ENCODE measurements at regions not wholly inside any gene's neighbourhood (a gene's known extent, or its start where the extent isn't known, plus 50 kb on each side); places are given as distances from the start of the nearest gene placed in this dataset.
"Not testable (repeated sequence)": the region's sequence is repeated elsewhere in the genome, so short reads cannot be mapped to it uniquely, and the experiment has no call there.

GRCh38 chr9:21710548-21711191 is 91.8 kb upstream of the MTAP start:
- no peak overlapping the region for H3K9ac ChIP-seq (ENCODE audit: low read length in 3 of 3)
- H3K27ac ChIP-seq (ENCODE audit: low read depth in 2 of 2, low read length in 2 of 2): no peak overlapping the region
- H3K9me3 ChIP-seq (ENCODE audit: control insufficient read depth in 2 of 3, insufficient read depth in 1 of 3, low read length in 3 of 3): no peaks in the 10 kb centered on the region
- TF ChIP-seq CTCF (IDR thresholded peaks at IDR 0.05; ENCODE audit: borderline replicate concordance, extremely low read depth, insufficient read depth): no peak
- FAIRE-seq (no peak), DNase-seq (peak in 2 of 5 donors; percentile 7 to 11)
- H3K27me3 ChIP-seq (ENCODE audit: control insufficient read depth, insufficient read depth, low read length): no peaks in the 10 kb centered on the region
- H3K4me3 ChIP-seq (ENCODE audit: low read length in 3 of 3): no peak overlapping the region
- intact Hi-C loops (cut with DNase I): no loop called here
- H3K4me1 ChIP-seq (ENCODE audit: control insufficient read depth in 2 of 3, insufficient read depth in 2 of 3, low read depth in 1 of 3, low read length in 3 of 3): no peaks in the 10 kb centered on the region
- no peaks in the 10 kb centered on the region for H3K36me3 ChIP-seq (ENCODE audit: control insufficient read depth in 2 of 3, insufficient read depth in 3 of 3, low read length in 3 of 3)

GRCh38 chr9:21711504-21711903 is 90.9 kb upstream of the MTAP start:
- intact Hi-C loops (cut with DNase I): no loop called here
- DNase-seq (peak in 3 of 5 donors; percentile 15 to 55 (median 51)), FAIRE-seq (no peak)
- TF ChIP-seq CTCF (IDR thresholded peaks at IDR 0.05; ENCODE audit: borderline replicate concordance, extremely low read depth, insufficient read depth): no peak
- Histone ChIP-seq H3K9ac (ENCODE audit: low read length in 3 of 3) (no peak overlapping the region), H3K9me3 (ENCODE audit: control insufficient read depth in 2 of 3, insufficient read depth in 1 of 3, low read length in 3 of 3) (no peaks in the 10 kb centered on the region), H3K27me3 (ENCODE audit: control insufficient read depth, insufficient read depth, low read length) (no peaks in the 10 kb centered on the region), H3K27ac (ENCODE audit: low read depth in 2 of 2, low read length in 2 of 2) (no peak overlapping the region), H3K4me3 (ENCODE audit: low read length in 3 of 3) (no peak overlapping the region), H3K4me1 (ENCODE audit: control insufficient read depth in 2 of 3, insufficient read depth in 2 of 3, low read depth in 1 of 3, low read length in 3 of 3) (no peaks in the 10 kb centered on the region), H3K36me3 (ENCODE audit: control insufficient read depth in 2 of 3, insufficient read depth in 3 of 3, low read length in 3 of 3) (no peaks in the 10 kb centered on the region)

- intact Hi-C loops (cut with DNase I): no loop called here
- no peak for FAIRE-seq
- Histone ChIP-seq H3K36me3 (ENCODE audit: control insufficient read depth in 2 of 3, insufficient read depth in 3 of 3, low read length in 3 of 3) (no peaks in the 10 kb centered on the region), H3K9ac (ENCODE audit: low read length in 3 of 3) (no peak overlapping the region), H3K9me3 (ENCODE audit: control insufficient read depth in 2 of 3, insufficient read depth in 1 of 3, low read length in 3 of 3) (no peaks in the 10 kb centered on the region), H3K4me3 (ENCODE audit: low read length in 3 of 3) (no peak overlapping the region), H3K27me3 (ENCODE audit: control insufficient read depth, insufficient read depth, low read length) (no peaks in the 10 kb centered on the region), H3K27ac (ENCODE audit: low read depth in 2 of 2, low read length in 2 of 2) (no peak overlapping the region), H3K4me1 (ENCODE audit: control insufficient read depth in 2 of 3, insufficient read depth in 2 of 3, low read depth in 1 of 3, low read length in 3 of 3) (no peaks in the 10 kb centered on the region)
- no peak for TF ChIP-seq CTCF (IDR thresholded peaks at IDR 0.05; ENCODE audit: borderline replicate concordance, extremely low read depth, insufficient read depth)
- DNase-seq: no peak
Measured at GRCh38 chr9:21715408-21715807, 87.0 kb upstream of the MTAP start.

- Histone ChIP-seq H3K9me3 (ENCODE audit: control insufficient read depth in 2 of 3, insufficient read depth in 1 of 3, low read length in 3 of 3) (no peaks in the 10 kb centered on the region), H3K27me3 (ENCODE audit: control insufficient read depth, insufficient read depth, low read length) (no peaks in the 10 kb centered on the region), H3K4me1 (ENCODE audit: control insufficient read depth in 2 of 3, insufficient read depth in 2 of 3, low read depth in 1 of 3, low read length in 3 of 3) (no peaks in the 10 kb centered on the region), H3K36me3 (ENCODE audit: control insufficient read depth in 2 of 3, insufficient read depth in 3 of 3, low read length in 3 of 3) (no peaks in the 10 kb centered on the region), H3K27ac (ENCODE audit: low read depth in 2 of 2, low read length in 2 of 2) (no peak overlapping the region), H3K4me3 (ENCODE audit: low read length in 3 of 3) (no peak overlapping the region), H3K9ac (ENCODE audit: low read length in 3 of 3) (no peak overlapping the region)
- FAIRE-seq (no peak), DNase-seq (no peak)
- intact Hi-C loops (cut with DNase I): no loop called here
- no peak for TF ChIP-seq CTCF (IDR thresholded peaks at IDR 0.05; ENCODE audit: borderline replicate concordance, extremely low read depth, insufficient read depth)
Measured at GRCh38 chr9:21720758-21721157, 81.7 kb upstream of the MTAP start.

- FAIRE-seq; H3K9ac ChIP-seq (ENCODE audit: low read length in 3 of 3); intact Hi-C loops (cut with DNase I); H3K27ac ChIP-seq (ENCODE audit: low read depth in 2 of 2, low read length in 2 of 2); H3K4me3 ChIP-seq (ENCODE audit: low read length in 3 of 3); H3K27me3 ChIP-seq (ENCODE audit: control insufficient read depth, insufficient read depth, low read length); H3K36me3 ChIP-seq (ENCODE audit: control insufficient read depth in 2 of 3, insufficient read depth in 3 of 3, low read length in 3 of 3); H3K9me3 ChIP-seq (ENCODE audit: control insufficient read depth in 2 of 3, insufficient read depth in 1 of 3, low read length in 3 of 3); H3K4me1 ChIP-seq (ENCODE audit: control insufficient read depth in 2 of 3, insufficient read depth in 2 of 3, low read depth in 1 of 3, low read length in 3 of 3); DNase-seq: not testable (repeated sequence)
Measured at GRCh38 chr9:21727411-21727810, 75.0 kb upstream of the MTAP start.

All from kidney (tissue), 13 donors.